Uterus (tissue), 2 donors: ENCODE measurements at regions not wholly inside any gene's neighbourhood (a gene's known extent, or its start where the extent isn't known, plus 50 kb on each side); places are given as distances from the start of the nearest gene placed in this dataset.

Experiments used
- POLR2A ChIP-seq, 2 donors: fragments of 450-650 bp; IDR thresholded peaks; one replicate each; pipeline ENCODE4 v1.6.1; 2016; ENCODE audit warnings: antibody characterized with exemption in 2 of 2, mild to moderate bottlenecking in 1 of 2, moderate library complexity in 1 of 2
- TF ChIP-seq, protein P1 (sequence below), 4 experiments: fragments of 200-600 bp in 2 of 4; fragments of 450-650 bp in 2 of 4; sonication (generic) in 2 of 4; IDR thresholded peaks; one replicate each; pipeline ENCODE4 v1.5.1; 2016 to 2019; ENCODE audit warnings: antibody characterized with exemption in 4 of 4, mild to moderate bottlenecking in 2 of 4, moderate library complexity in 1 of 4

DNA sequence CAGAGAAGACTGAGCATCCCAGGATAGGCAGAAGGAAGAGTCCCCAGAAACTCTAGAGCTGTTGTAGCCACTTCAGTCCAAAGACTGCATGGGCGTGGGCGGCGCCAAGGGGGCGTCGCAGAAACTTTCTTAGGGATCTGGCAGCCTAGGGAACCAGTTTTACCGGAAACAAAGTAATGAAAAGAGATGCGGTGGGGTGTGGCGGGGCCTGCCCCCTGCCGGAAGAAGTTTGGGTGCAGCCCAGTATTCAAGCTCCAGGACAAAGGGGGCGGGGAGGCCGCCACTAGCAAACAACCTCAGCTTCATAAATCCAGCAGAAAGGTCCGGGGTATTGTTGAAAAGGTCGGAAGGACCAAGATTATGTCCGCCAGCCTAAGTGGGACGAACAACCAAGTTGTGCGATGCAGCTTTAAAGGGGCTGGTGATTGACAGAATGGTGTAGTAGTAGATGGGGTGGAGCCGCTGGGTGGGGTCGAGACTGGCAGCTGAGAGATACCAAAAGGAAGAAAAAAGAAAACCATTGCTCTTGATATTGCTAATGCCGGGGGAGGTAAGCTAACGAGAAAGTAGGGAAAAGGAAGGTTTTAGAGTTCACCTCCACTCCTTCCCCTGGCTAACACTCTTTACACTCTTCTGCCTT is 190.5 kb downstream of the RRAGB start:
- TF ChIP-seq, protein P1, sequence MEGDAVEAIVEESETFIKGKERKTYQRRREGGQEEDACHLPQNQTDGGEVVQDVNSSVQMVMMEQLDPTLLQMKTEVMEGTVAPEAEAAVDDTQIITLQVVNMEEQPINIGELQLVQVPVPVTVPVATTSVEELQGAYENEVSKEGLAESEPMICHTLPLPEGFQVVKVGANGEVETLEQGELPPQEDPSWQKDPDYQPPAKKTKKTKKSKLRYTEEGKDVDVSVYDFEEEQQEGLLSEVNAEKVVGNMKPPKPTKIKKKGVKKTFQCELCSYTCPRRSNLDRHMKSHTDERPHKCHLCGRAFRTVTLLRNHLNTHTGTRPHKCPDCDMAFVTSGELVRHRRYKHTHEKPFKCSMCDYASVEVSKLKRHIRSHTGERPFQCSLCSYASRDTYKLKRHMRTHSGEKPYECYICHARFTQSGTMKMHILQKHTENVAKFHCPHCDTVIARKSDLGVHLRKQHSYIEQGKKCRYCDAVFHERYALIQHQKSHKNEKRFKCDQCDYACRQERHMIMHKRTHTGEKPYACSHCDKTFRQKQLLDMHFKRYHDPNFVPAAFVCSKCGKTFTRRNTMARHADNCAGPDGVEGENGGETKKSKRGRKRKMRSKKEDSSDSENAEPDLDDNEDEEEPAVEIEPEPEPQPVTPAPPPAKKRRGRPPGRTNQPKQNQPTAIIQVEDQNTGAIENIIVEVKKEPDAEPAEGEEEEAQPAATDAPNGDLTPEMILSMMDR (IDR thresholded peaks at IDR 0.05), result peak; percentile 23 to 42 (median 34)
- TF ChIP-seq POLR2A (IDR thresholded peaks at IDR 0.05), result no peak
